ENCODE measurements at regions not wholly inside any gene's neighbourhood (a gene's known extent, or its start where the extent isn't known, plus 50 kb on each side); places are given as distances from the start of the nearest gene placed in this dataset.

GRCh38 chr1:106924360-106924759 is 132.1 kb upstream of the PRMT6 start:
- no peak for DNase-seq (ENCODE audit: low spot score)
- TF ChIP-seq CTCF (IDR thresholded peaks at IDR 0.05; ENCODE audit: extremely low read depth, insufficient read depth, missing control alignments): no peak
- in situ Hi-C loops (cut with MboI; ENCODE audit: low pct_unique_long_range_greater_than_20kb, low sequenced_read_pairs, unreplicated experiment): no loop called here

- no peak for TF ChIP-seq CTCF (IDR thresholded peaks at IDR 0.05; ENCODE audit: extremely low read depth, insufficient read depth, missing control alignments)
- DNase-seq (ENCODE audit: low spot score): no peak
- in situ Hi-C loops (cut with MboI; ENCODE audit: low pct_unique_long_range_greater_than_20kb, low sequenced_read_pairs, unreplicated experiment): no loop called here
Measured at GRCh38 chr1:106925750-106926149, 130.7 kb upstream of the PRMT6 start.

GRCh38 chr1:106926803-106927582 is 129.5 kb upstream of the PRMT6 start:
- no peak for DNase-seq (ENCODE audit: low spot score)

GRCh38 chr1:106937104-106937503 is 119.4 kb upstream of the PRMT6 start:
- no peak for DNase-seq (ENCODE audit: low spot score)
- in situ Hi-C loops (cut with MboI; ENCODE audit: low pct_unique_long_range_greater_than_20kb, low sequenced_read_pairs, unreplicated experiment): no loop called here
- TF ChIP-seq CTCF (IDR thresholded peaks at IDR 0.05; ENCODE audit: extremely low read depth, insufficient read depth, missing control alignments): no peak

More at GRCh38 chr1:106926803-106927582, 129.5 kb upstream of the PRMT6 start:
- no peak for TF ChIP-seq CTCF (IDR thresholded peaks at IDR 0.05; ENCODE audit: extremely low read depth, insufficient read depth, missing control alignments)
- in situ Hi-C loops (cut with MboI; ENCODE audit: low pct_unique_long_range_greater_than_20kb, low sequenced_read_pairs, unreplicated experiment): no loop called here

- no peak for DNase-seq (ENCODE audit: low spot score)
- in situ Hi-C loops (cut with MboI; ENCODE audit: low pct_unique_long_range_greater_than_20kb, low sequenced_read_pairs, unreplicated experiment): no loop called here
- TF ChIP-seq CTCF (IDR thresholded peaks at IDR 0.05; ENCODE audit: extremely low read depth, insufficient read depth, missing control alignments): no peak
Measured at GRCh38 chr1:106944721-106945120, 111.8 kb upstream of the PRMT6 start.

GRCh38 chr1:106952776-106953175 is 103.7 kb upstream of the PRMT6 start:
- in situ Hi-C loops (cut with MboI; ENCODE audit: low pct_unique_long_range_greater_than_20kb, low sequenced_read_pairs, unreplicated experiment): no loop called here
- DNase-seq (ENCODE audit: low spot score): no peak
- no peak for TF ChIP-seq CTCF (IDR thresholded peaks at IDR 0.05; ENCODE audit: extremely low read depth, insufficient read depth, missing control alignments)

All from GM13977 (cell line).